ENCODE measurements at regions not wholly inside any gene's neighbourhood (a gene's known extent, or its start where the extent isn't known, plus 50 kb on each side); places are given as distances from the start of the nearest gene placed in this dataset.

DNA sequence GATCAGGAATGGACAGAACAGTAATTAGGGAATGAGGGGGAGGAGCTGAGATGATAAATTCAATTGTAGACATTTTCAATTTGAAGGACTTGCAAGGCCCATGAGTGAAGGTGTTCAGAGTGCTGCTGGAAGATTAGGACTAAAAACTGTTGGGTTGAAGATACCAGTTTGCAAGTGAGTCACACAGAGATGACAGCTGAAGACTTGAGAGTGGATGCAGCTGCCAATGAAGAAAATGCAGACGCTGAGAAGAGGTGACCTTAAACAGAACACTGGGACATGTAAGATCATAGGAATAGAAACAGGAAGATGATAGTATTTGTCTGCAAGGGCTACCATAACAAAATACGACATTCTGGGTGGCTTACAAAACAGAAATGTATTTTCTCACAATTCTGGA is 1716.5 kb upstream of the SLC10A2 start:
- TF ChIP-seq, protein P1, sequence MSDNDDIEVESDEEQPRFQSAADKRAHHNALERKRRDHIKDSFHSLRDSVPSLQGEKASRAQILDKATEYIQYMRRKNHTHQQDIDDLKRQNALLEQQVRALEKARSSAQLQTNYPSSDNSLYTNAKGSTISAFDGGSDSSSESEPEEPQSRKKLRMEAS (IDR thresholded peaks at IDR 0.05): no peak
- no peak for TF ChIP-seq CEBPB (IDR thresholded peaks at IDR 0.05)
- TF ChIP-seq, protein P2, sequence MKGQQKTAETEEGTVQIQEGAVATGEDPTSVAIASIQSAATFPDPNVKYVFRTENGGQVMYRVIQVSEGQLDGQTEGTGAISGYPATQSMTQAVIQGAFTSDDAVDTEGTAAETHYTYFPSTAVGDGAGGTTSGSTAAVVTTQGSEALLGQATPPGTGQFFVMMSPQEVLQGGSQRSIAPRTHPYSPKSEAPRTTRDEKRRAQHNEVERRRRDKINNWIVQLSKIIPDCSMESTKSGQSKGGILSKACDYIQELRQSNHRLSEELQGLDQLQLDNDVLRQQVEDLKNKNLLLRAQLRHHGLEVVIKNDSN (IDR thresholded peaks at IDR 0.05): no peak
- no peak for TF ChIP-seq TAF1 (IDR thresholded peaks at IDR 0.05; ENCODE audit: low read depth)
- TF ChIP-seq FOXM1 (IDR thresholded peaks at IDR 0.05; ENCODE audit: borderline replicate concordance, low read depth): no peak
- TF ChIP-seq ZBTB7A (IDR thresholded peaks at IDR 0.05; ENCODE audit: low read depth): no peak
- TF ChIP-seq EP300 (IDR thresholded peaks at IDR 0.05; ENCODE audit: borderline replicate concordance): no peak
- TF ChIP-seq YY1 (IDR thresholded peaks at IDR 0.05; ENCODE audit: low read depth): no peak

DNA sequence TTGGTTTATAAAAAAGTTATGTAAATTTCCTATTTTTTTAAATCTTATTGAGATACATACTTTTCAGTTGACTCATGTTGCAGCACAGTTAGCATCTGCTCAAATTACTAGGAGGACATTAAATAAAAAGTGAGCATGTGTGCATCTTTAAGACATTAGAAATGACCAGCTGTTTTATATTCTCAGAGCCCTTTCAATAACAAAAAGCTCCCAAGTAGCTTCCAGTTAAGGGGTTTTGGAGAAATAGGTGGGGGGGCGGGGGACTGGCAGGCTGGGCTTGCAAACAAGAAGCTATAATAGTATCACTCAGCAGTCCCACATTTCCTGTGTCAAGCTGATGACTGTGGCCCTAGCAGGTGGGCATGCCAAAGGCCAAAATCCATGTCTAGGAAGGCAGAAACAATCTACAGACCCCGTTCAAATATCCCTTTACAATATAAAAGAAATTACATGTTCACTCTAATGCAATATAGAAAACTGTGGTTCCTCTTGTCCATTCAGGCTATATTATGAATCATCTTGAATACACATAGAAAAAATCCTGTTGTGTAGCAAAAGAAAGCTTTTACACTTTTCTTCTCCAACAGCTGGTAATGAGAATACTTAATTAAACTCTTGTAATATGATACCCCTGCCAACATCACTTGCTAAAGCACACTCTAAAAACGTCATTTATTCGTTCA is 1713.2 kb upstream of the SLC10A2 start:
- TF ChIP-seq CEBPB (IDR thresholded peaks at IDR 0.05) (no peak), YY1 (IDR thresholded peaks at IDR 0.05; ENCODE audit: low read depth) (no peak), TCF12 (IDR thresholded peaks at IDR 0.05; ENCODE audit: low read depth) (no peak), TAF1 (IDR thresholded peaks at IDR 0.05; ENCODE audit: low read depth) (no peak)
- TF ChIP-seq, protein P3, sequence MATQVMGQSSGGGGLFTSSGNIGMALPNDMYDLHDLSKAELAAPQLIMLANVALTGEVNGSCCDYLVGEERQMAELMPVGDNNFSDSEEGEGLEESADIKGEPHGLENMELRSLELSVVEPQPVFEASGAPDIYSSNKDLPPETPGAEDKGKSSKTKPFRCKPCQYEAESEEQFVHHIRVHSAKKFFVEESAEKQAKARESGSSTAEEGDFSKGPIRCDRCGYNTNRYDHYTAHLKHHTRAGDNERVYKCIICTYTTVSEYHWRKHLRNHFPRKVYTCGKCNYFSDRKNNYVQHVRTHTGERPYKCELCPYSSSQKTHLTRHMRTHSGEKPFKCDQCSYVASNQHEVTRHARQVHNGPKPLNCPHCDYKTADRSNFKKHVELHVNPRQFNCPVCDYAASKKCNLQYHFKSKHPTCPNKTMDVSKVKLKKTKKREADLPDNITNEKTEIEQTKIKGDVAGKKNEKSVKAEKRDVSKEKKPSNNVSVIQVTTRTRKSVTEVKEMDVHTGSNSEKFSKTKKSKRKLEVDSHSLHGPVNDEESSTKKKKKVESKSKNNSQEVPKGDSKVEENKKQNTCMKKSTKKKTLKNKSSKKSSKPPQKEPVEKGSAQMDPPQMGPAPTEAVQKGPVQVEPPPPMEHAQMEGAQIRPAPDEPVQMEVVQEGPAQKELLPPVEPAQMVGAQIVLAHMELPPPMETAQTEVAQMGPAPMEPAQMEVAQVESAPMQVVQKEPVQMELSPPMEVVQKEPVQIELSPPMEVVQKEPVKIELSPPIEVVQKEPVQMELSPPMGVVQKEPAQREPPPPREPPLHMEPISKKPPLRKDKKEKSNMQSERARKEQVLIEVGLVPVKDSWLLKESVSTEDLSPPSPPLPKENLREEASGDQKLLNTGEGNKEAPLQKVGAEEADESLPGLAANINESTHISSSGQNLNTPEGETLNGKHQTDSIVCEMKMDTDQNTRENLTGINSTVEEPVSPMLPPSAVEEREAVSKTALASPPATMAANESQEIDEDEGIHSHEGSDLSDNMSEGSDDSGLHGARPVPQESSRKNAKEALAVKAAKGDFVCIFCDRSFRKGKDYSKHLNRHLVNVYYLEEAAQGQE (IDR thresholded peaks at IDR 0.05; ENCODE audit: low read depth): no peak

DNA sequence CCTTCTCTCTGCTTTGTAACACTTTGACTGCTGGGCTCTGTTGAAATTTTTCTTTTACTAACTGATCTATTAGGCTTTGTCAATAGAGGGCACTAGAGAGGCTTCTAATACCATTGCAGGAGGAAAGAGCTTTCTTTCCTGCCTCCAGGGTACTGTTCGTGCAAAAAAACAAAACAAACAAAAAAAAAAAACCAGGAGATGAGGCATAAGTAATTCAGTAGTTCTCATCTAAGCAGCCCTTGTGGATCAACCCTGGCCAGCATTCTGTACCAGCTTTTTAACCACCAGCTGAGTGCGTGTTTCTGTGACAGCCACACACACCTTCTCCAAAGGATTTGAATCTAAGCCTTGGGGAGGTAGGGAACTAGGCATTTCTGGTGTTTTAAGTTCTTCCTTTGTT is 1707.6 kb upstream of the SLC10A2 start:
- TF ChIP-seq NFIC (IDR thresholded peaks at IDR 0.05): no peak
- TF ChIP-seq YY1 (IDR thresholded peaks at IDR 0.05; ENCODE audit: low read depth): no peak
- TF ChIP-seq RAD21 (IDR thresholded peaks at IDR 0.05; ENCODE audit: low read depth): peak; percentile 55
- TF ChIP-seq CEBPB (IDR thresholded peaks at IDR 0.05): no peak
- TF ChIP-seq, protein P2 (IDR thresholded peaks at IDR 0.05): no peak
- no peak for TF ChIP-seq FOXM1 (IDR thresholded peaks at IDR 0.05; ENCODE audit: borderline replicate concordance, low read depth)

DNA sequence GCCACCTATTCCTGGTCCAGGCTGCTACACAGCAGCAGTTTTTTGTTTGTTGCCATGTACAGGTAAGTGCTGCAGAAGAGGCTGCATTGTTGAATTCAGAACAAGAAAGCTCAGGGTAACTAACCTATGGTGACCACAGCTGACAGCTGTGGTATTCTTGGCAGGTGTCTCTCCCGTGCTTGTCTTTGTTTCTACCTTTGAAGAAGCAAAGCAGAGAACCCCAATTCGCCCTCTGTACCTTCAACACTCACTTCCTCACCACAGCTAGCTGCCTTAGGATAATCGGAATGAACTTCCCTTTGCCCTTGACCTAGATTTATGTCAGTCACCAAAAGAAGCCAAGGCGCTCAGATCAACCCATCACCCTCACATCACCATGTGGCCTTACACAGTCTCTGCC is 1703.3 kb upstream of the SLC10A2 start:
- TF ChIP-seq, protein P1 (IDR thresholded peaks at IDR 0.05): no peak
- TF ChIP-seq YY1 (IDR thresholded peaks at IDR 0.05; ENCODE audit: low read depth): no peak
- no peak for TF ChIP-seq TEAD4 (IDR thresholded peaks at IDR 0.05)
- no peak for TF ChIP-seq CREB1 (IDR thresholded peaks at IDR 0.05; ENCODE audit: low read depth)
- TF ChIP-seq CEBPB (IDR thresholded peaks at IDR 0.05): no peak
- TF ChIP-seq NFIC (IDR thresholded peaks at IDR 0.05): no peak
- no peak for TF ChIP-seq ZBTB7A (IDR thresholded peaks at IDR 0.05; ENCODE audit: low read depth)
- TF ChIP-seq TCF12 (IDR thresholded peaks at IDR 0.05; ENCODE audit: low read depth): no peak
- no peak for TF ChIP-seq RAD21 (IDR thresholded peaks at IDR 0.05; ENCODE audit: low read depth)
- TF ChIP-seq EGR1 (IDR thresholded peaks at IDR 0.05): no peak
- TF ChIP-seq TAF1 (IDR thresholded peaks at IDR 0.05; ENCODE audit: low read depth): no peak
- no peak for TF ChIP-seq FOXM1 (IDR thresholded peaks at IDR 0.05; ENCODE audit: borderline replicate concordance, low read depth)
- TF ChIP-seq, protein P2 (IDR thresholded peaks at IDR 0.05): no peak
- TF ChIP-seq, protein P3 (IDR thresholded peaks at IDR 0.05; ENCODE audit: low read depth): no peak
- no peak for TF ChIP-seq EP300 (IDR thresholded peaks at IDR 0.05; ENCODE audit: borderline replicate concordance)

DNA sequence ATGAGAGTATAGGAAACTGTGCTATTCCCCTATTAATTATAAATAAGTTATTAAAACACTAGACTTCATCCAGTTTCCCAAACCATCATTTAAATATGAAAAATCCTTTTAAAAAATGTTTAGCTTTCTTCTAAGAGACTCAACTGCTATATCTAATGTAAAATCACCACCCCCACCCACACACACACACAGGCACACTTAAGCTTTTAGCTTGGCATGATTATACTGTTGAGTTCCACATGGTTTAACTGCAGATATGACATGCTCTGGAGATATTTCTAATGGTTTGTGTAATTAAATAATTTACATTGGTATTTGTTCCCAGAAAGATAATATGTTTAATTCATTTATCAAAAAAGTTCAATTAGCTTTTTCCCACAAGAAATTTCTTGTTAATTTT is 1700.1 kb upstream of the SLC10A2 start:
- TF ChIP-seq RAD21 (IDR thresholded peaks at IDR 0.05; ENCODE audit: low read depth) (no peak), CEBPB (IDR thresholded peaks at IDR 0.05) (no peak), FOXM1 (IDR thresholded peaks at IDR 0.05; ENCODE audit: borderline replicate concordance, low read depth) (no peak), NFIC (IDR thresholded peaks at IDR 0.05) (no peak), TEAD4 (IDR thresholded peaks at IDR 0.05) (no peak), YY1 (IDR thresholded peaks at IDR 0.05; ENCODE audit: low read depth) (no peak), CREB1 (IDR thresholded peaks at IDR 0.05; ENCODE audit: low read depth) (no peak), EP300 (IDR thresholded peaks at IDR 0.05; ENCODE audit: borderline replicate concordance) (no peak), TAF1 (IDR thresholded peaks at IDR 0.05; ENCODE audit: low read depth) (no peak), EGR1 (IDR thresholded peaks at IDR 0.05) (no peak), ZBTB7A (IDR thresholded peaks at IDR 0.05; ENCODE audit: low read depth) (no peak), TCF12 (IDR thresholded peaks at IDR 0.05; ENCODE audit: low read depth) (no peak)
- TF ChIP-seq, protein P1 (IDR thresholded peaks at IDR 0.05): no peak
- TF ChIP-seq, protein P3 (IDR thresholded peaks at IDR 0.05; ENCODE audit: low read depth): no peak
- TF ChIP-seq, protein P2 (IDR thresholded peaks at IDR 0.05): no peak
